ENCODE measurements at regions not wholly inside any gene's neighbourhood (a gene's known extent, or its start where the extent isn't known, plus 50 kb on each side); places are given as distances from the start of the nearest gene placed in this dataset.

DNA sequence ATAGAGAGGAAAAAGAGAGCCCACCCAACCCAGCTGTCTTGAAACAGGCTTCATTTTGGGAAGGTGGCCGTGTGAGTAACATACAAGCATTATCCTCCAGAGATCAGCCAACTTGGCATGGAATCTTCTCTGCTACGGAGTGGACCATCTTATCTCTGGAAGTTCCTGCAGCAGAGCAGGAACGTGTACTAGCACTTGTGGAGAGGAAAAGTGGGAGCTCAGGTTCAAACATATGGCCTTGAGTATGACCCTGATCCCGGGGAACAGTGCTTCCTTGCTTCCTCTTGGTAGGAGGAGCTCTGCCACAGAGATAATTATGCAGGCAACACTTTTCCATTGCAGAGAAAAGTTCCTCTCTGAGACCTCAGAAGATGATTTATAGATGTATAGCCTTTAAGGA is 490.4 kb upstream of the ACO1 start:
- TF ChIP-seq POLR2A (IDR thresholded peaks at IDR 0.05; ENCODE audit: borderline replicate concordance, extremely low read depth, insufficient read depth, insufficient read length), result no peak
- TF ChIP-seq, protein P1, sequence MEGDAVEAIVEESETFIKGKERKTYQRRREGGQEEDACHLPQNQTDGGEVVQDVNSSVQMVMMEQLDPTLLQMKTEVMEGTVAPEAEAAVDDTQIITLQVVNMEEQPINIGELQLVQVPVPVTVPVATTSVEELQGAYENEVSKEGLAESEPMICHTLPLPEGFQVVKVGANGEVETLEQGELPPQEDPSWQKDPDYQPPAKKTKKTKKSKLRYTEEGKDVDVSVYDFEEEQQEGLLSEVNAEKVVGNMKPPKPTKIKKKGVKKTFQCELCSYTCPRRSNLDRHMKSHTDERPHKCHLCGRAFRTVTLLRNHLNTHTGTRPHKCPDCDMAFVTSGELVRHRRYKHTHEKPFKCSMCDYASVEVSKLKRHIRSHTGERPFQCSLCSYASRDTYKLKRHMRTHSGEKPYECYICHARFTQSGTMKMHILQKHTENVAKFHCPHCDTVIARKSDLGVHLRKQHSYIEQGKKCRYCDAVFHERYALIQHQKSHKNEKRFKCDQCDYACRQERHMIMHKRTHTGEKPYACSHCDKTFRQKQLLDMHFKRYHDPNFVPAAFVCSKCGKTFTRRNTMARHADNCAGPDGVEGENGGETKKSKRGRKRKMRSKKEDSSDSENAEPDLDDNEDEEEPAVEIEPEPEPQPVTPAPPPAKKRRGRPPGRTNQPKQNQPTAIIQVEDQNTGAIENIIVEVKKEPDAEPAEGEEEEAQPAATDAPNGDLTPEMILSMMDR (IDR thresholded peaks at IDR 0.05 in 2 of 3, conservative IDR thresholded peaks at IDR 0.05 in 1 of 3; ENCODE audit: borderline replicate concordance in 1 of 3, insufficient read depth in 1 of 3, low read depth in 2 of 3, low read length in 2 of 3), result no peak
